ENCODE measurements at regions not wholly inside any gene's neighbourhood (a gene's known extent, or its start where the extent isn't known, plus 50 kb on each side); places are given as distances from the start of the nearest gene placed in this dataset.

GRCh38 chr10:78298835-78299234 is 265.2 kb downstream of the RPS24 start:
- Histone ChIP-seq H3K9ac (ENCODE audit: low read depth, low read length, poor library complexity) (no peak overlapping the region), H2BK15ac (ENCODE audit: low read length) (no peak overlapping the region), H2BK120ac (ENCODE audit: low read depth, low read length) (no peak overlapping the region), H3K4me1 (ENCODE audit: control insufficient read depth in 2 of 2, insufficient read depth in 1 of 2, low read depth in 1 of 2, low read length in 2 of 2) (peaks cover 12 to 19% of the 10 kb centered on the region in 2 donors), H3K23ac (ENCODE audit: low read depth, low read length, poor library complexity) (no peak overlapping the region), H3K27ac (replicated peaks; ENCODE audit: low read length) (no peak overlapping the region), H3K14ac (ENCODE audit: low read length) (no peak overlapping the region), H3K9me3 (replicated peaks in 1 of 2; ENCODE audit: control insufficient read depth in 2 of 2, insufficient read depth in 1 of 2, low read depth in 1 of 2, low read length in 2 of 2) (no peaks in the 10 kb centered on the region), H2AK5ac (ENCODE audit: low read depth, low read length) (no peak overlapping the region), H3K18ac (ENCODE audit: low read length) (no peak overlapping the region), H3K4me3 (ENCODE audit: low read length in 2 of 2) (no peak overlapping the region), H4K8ac (ENCODE audit: low read depth, low read length) (no peak overlapping the region), H3K27me3 (ENCODE audit: control insufficient read depth in 3 of 3, insufficient read depth in 3 of 3, low read depth in 1 of 3, low read length in 3 of 3) (no peaks in the 10 kb centered on the region), H2AFZ (ENCODE audit: low read length) (no peak overlapping the region), H3K79me1 (ENCODE audit: low read depth, low read length) (no peaks in the 10 kb centered on the region), H3K4ac (ENCODE audit: low read length) (no peak overlapping the region), H4K91ac (ENCODE audit: low read depth, low read length, poor library complexity) (no peak overlapping the region), H3K4me2 (ENCODE audit: insufficient read depth, low read length, poor library complexity, severe bottlenecking) (no peak overlapping the region), H2BK5ac (ENCODE audit: low read length) (no peak overlapping the region), H3K36me3 (replicated peaks in 1 of 2; ENCODE audit: control insufficient read depth in 2 of 2, insufficient read depth in 2 of 2, low read length in 2 of 2) (no peaks in the 10 kb centered on the region), H2BK12ac (ENCODE audit: low read length) (no peak overlapping the region)
- WGBS, 2 donors (ENCODE audit: extremely low coverage in 2 of 2, insufficient read length in 2 of 2, insufficient replicate concordance in 1 of 2) = no CpG with 5 or more reads among the region's 7 CpGs
- DNase-seq (ENCODE audit: low spot score) = no peak

- H3K36me3 ChIP-seq (replicated peaks in 1 of 2; ENCODE audit: control insufficient read depth in 2 of 2, insufficient read depth in 2 of 2, low read length in 2 of 2) = no peaks in the 10 kb centered on the region
- H2AK5ac ChIP-seq (ENCODE audit: low read depth, low read length) = peak overlapping the region; percentile 82
- no peaks in the 10 kb centered on the region for H3K79me1 ChIP-seq (ENCODE audit: low read depth, low read length)
- no peaks in the 10 kb centered on the region for H3K9me3 ChIP-seq (replicated peaks in 1 of 2; ENCODE audit: control insufficient read depth in 2 of 2, insufficient read depth in 1 of 2, low read depth in 1 of 2, low read length in 2 of 2)
- H2BK12ac ChIP-seq (ENCODE audit: low read length) = no peak overlapping the region
- no peak overlapping the region for H2BK5ac ChIP-seq (ENCODE audit: low read length)
- H3K23ac ChIP-seq (ENCODE audit: low read depth, low read length, poor library complexity) = no peak overlapping the region
- no peak for DNase-seq (ENCODE audit: low spot score)
- no peak overlapping the region for H3K27ac ChIP-seq (replicated peaks; ENCODE audit: low read length)
- no peak overlapping the region for H3K4me3 ChIP-seq (ENCODE audit: low read length in 2 of 2)
- H3K4me2 ChIP-seq (ENCODE audit: insufficient read depth, low read length, poor library complexity, severe bottlenecking) = no peak overlapping the region
- H2BK15ac ChIP-seq (ENCODE audit: low read length) = no peak overlapping the region
- H3K9ac ChIP-seq (ENCODE audit: low read depth, low read length, poor library complexity) = no peak overlapping the region
- WGBS, 2 donors (ENCODE audit: extremely low coverage in 2 of 2, insufficient read length in 2 of 2, insufficient replicate concordance in 1 of 2) = no CpG with 5 or more reads among the region's 9 CpGs
- no peak overlapping the region for H3K4ac ChIP-seq (ENCODE audit: low read length)
- H3K4me1 ChIP-seq (ENCODE audit: control insufficient read depth in 2 of 2, insufficient read depth in 1 of 2, low read depth in 1 of 2, low read length in 2 of 2) = peaks cover 10 to 15% of the 10 kb centered on the region in 2 donors
- H4K8ac ChIP-seq (ENCODE audit: low read depth, low read length) = no peak overlapping the region
- H3K18ac ChIP-seq (ENCODE audit: low read length) = no peak overlapping the region
- no peak overlapping the region for H4K91ac ChIP-seq (ENCODE audit: low read depth, low read length, poor library complexity)
- H3K27me3 ChIP-seq (ENCODE audit: control insufficient read depth in 3 of 3, insufficient read depth in 3 of 3, low read depth in 1 of 3, low read length in 3 of 3) = no peaks in the 10 kb centered on the region
- no peak overlapping the region for H2BK120ac ChIP-seq (ENCODE audit: low read depth, low read length)
- no peak overlapping the region for H3K14ac ChIP-seq (ENCODE audit: low read length)
- no peak overlapping the region for H2AFZ ChIP-seq (ENCODE audit: low read length)
Observed at GRCh38 chr10:78299851-78300468, 266.3 kb downstream of the RPS24 start.

DNA sequence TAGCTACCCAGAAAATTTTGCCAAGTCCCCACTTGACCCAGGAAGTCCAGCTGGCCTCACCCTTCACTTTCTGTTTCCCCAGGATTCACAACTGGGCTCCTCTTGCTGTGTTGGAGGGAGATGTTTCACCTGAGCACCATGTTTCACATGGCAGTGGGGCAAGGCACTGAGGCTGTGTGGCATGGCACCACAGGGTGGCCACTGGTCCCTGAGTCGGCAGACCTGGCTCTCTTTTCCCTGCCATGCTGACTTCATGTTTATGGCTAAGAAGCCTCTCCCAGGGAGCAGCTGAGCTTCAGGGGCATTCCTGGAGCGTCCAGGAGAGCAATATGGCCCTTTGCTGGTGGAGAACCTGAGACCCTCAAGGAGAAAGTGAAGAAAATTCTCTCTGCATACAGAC is 266.9 kb downstream of the RPS24 start:
- Histone ChIP-seq H2BK12ac (ENCODE audit: low read length) (no peak overlapping the region), H3K9ac (ENCODE audit: low read depth, low read length, poor library complexity) (peak overlapping the region; percentile 9), H3K9me3 (replicated peaks in 1 of 2; ENCODE audit: control insufficient read depth in 2 of 2, insufficient read depth in 1 of 2, low read depth in 1 of 2, low read length in 2 of 2) (no peaks in the 10 kb centered on the region), H3K27ac (replicated peaks; ENCODE audit: low read length) (no peak overlapping the region), H3K4me3 (ENCODE audit: low read length in 2 of 2) (no peak overlapping the region), H4K8ac (ENCODE audit: low read depth, low read length) (no peak overlapping the region), H3K27me3 (ENCODE audit: control insufficient read depth in 3 of 3, insufficient read depth in 3 of 3, low read depth in 1 of 3, low read length in 3 of 3) (no peaks in the 10 kb centered on the region), H3K14ac (ENCODE audit: low read length) (no peak overlapping the region), H3K4ac (ENCODE audit: low read length) (no peak overlapping the region), H2BK15ac (ENCODE audit: low read length) (no peak overlapping the region), H3K4me1 (ENCODE audit: control insufficient read depth in 2 of 2, insufficient read depth in 1 of 2, low read depth in 1 of 2, low read length in 2 of 2) (peaks cover 10 to 13% of the 10 kb centered on the region in 2 donors), H3K23ac (ENCODE audit: low read depth, low read length, poor library complexity) (no peak overlapping the region), H3K79me1 (ENCODE audit: low read depth, low read length) (no peaks in the 10 kb centered on the region), H2AK5ac (ENCODE audit: low read depth, low read length) (peak overlapping the region; percentile 53), H4K91ac (ENCODE audit: low read depth, low read length, poor library complexity) (no peak overlapping the region), H3K18ac (ENCODE audit: low read length) (no peak overlapping the region), H2BK5ac (ENCODE audit: low read length) (no peak overlapping the region), H3K36me3 (replicated peaks in 1 of 2; ENCODE audit: control insufficient read depth in 2 of 2, insufficient read depth in 2 of 2, low read length in 2 of 2) (no peaks in the 10 kb centered on the region), H3K4me2 (ENCODE audit: insufficient read depth, low read length, poor library complexity, severe bottlenecking) (no peak overlapping the region), H2AFZ (ENCODE audit: low read length) (no peak overlapping the region), H2BK120ac (ENCODE audit: low read depth, low read length) (no peak overlapping the region)
- no CpG with 5 or more reads among the region's 2 CpGs for WGBS, 2 donors (ENCODE audit: extremely low coverage in 2 of 2, insufficient read length in 2 of 2, insufficient replicate concordance in 1 of 2)
- no peak for DNase-seq (ENCODE audit: low spot score)

GRCh38 chr10:78301481-78301880 is 267.8 kb downstream of the RPS24 start:
- Histone ChIP-seq H3K4ac (ENCODE audit: low read length) (no peak overlapping the region), H2AFZ (ENCODE audit: low read length) (no peak overlapping the region), H2BK15ac (ENCODE audit: low read length) (no peak overlapping the region), H2BK12ac (ENCODE audit: low read length) (no peak overlapping the region), H3K9me3 (replicated peaks in 1 of 2; ENCODE audit: control insufficient read depth in 2 of 2, insufficient read depth in 1 of 2, low read depth in 1 of 2, low read length in 2 of 2) (no peaks in the 10 kb centered on the region), H3K27me3 (ENCODE audit: control insufficient read depth in 3 of 3, insufficient read depth in 3 of 3, low read depth in 1 of 3, low read length in 3 of 3) (no peaks in the 10 kb centered on the region), H3K79me1 (ENCODE audit: low read depth, low read length) (no peaks in the 10 kb centered on the region), H3K18ac (ENCODE audit: low read length) (peak overlapping the region; percentile 0), H4K91ac (ENCODE audit: low read depth, low read length, poor library complexity) (no peak overlapping the region), H3K36me3 (replicated peaks in 1 of 2; ENCODE audit: control insufficient read depth in 2 of 2, insufficient read depth in 2 of 2, low read length in 2 of 2) (no peaks in the 10 kb centered on the region), H3K4me2 (ENCODE audit: insufficient read depth, low read length, poor library complexity, severe bottlenecking) (no peak overlapping the region), H3K9ac (ENCODE audit: low read depth, low read length, poor library complexity) (no peak overlapping the region), H2BK5ac (ENCODE audit: low read length) (no peak overlapping the region), H2BK120ac (ENCODE audit: low read depth, low read length) (no peak overlapping the region), H2AK5ac (ENCODE audit: low read depth, low read length) (peak overlapping the region; percentile 72), H3K4me3 (ENCODE audit: low read length in 2 of 2) (no peak overlapping the region), H4K8ac (ENCODE audit: low read depth, low read length) (no peak overlapping the region), H3K14ac (ENCODE audit: low read length) (no peak overlapping the region), H3K4me1 (ENCODE audit: control insufficient read depth in 2 of 2, insufficient read depth in 1 of 2, low read depth in 1 of 2, low read length in 2 of 2) (peaks cover 9 to 10% of the 10 kb centered on the region in 2 donors), H3K27ac (replicated peaks; ENCODE audit: low read length) (no peak overlapping the region), H3K23ac (ENCODE audit: low read depth, low read length, poor library complexity) (no peak overlapping the region)
- no peak for DNase-seq (ENCODE audit: low spot score)
- no CpG with 5 or more reads among the region's 10 CpGs for WGBS, 2 donors (ENCODE audit: extremely low coverage in 2 of 2, insufficient read length in 2 of 2, insufficient replicate concordance in 1 of 2)

All from neuronal stem cell (in vitro differentiated cells).